RCC 7860 (cell line): ENCODE measurements at regions not wholly inside any gene's neighbourhood (a gene's known extent, or its start where the extent isn't known, plus 50 kb on each side); places are given as distances from the start of the nearest gene placed in this dataset.

Experiments
- DNase-seq: peaks from one replicate; pipeline ENCODE4 v3.0.0-alpha.2; 2015; ENCODE audit warnings: low spot score
- FAIRE-seq: peaks from 2 replicates; lab custom pipeline; 2012; peaks lifted over from hg19 to GRCh38; lab: Jason Lieb, UNC

GRCh38 chr3:152945556-152945955 lies 110.6 kb downstream of the P2RY1 start:
- no peak for DNase-seq
- FAIRE-seq = no peak

GRCh38 chr3:152957491-152957890 lies 122.6 kb downstream of the P2RY1 start:
- DNase-seq (no peak), FAIRE-seq (no peak)

DNA sequence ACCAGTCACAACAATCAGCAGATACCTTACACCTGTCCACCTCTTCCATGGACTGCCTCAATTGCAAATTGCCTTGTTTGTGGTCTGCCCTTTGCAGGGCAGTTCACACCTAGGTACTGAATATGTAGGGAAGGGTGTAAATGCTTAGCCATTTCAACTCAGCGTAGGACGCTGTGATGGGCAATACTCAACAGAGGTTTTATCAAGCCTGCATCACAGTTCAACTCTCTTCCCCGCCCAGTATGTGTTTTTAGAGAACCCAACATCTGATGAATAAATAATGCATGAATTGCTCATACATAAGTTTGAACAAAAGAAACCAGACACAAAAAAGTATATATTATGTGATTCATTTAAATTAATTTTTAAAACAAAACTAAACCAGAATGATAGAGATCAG lies 124.4 kb downstream of the P2RY1 start:
- FAIRE-seq (no peak), DNase-seq (no peak)

DNA sequence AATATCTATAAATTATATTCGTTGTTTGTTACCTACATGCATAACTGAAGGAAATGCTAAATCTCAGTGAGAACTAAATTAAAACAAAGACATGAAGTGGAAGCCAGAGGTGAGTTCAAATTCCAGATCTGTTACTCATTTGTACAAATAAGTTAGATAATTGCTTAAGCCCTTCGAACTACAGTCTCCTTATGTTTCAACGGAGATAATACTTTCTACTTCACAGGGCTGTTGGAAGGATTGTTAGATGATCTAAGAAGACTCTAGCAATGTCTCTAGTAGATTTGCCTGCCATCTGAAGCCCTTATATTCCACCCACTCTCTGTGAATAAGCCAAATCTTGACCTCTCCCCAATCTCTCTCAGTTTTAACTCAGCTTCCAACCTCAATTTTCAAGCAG lies 125.8 kb downstream of the P2RY1 start:
- no peak for DNase-seq
- FAIRE-seq = no peak

- FAIRE-seq (no peak), DNase-seq (no peak)
Measured at GRCh38 chr3:152961323-152961722, 126.4 kb downstream of the P2RY1 start.

- FAIRE-seq = no peak
- DNase-seq = no peak
Measured at GRCh38 chr3:152964911-152965609, 130.1 kb downstream of the P2RY1 start.

- no peak for DNase-seq
- no peak for FAIRE-seq
Measured at GRCh38 chr3:152968388-152969024, 133.6 kb downstream of the P2RY1 start.

GRCh38 chr3:152969557-152970300 lies 134.8 kb downstream of the P2RY1 start:
- no peak for FAIRE-seq
- no peak for DNase-seq

DNA sequence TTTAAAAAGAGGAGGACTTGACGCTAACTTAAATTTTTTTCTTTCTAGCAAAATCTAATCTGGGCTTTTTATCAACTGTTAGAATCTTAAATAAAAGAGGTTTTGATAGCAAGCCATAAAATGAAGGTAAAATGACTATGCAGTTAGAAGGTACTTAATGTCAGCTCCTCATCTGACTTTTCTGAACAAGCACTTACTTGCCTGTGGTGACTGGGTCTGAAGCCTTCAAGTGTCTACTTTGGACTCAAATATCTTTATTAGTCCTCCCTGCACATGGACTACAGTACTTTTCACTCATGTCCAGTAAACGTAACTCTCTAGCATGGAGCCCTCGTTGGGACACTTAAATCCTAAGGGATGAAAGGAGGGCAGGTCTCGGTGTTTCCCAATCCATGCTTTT lies 135.9 kb downstream of the P2RY1 start:
- FAIRE-seq (no peak), DNase-seq (no peak)

- FAIRE-seq (no peak), DNase-seq (no peak)
Measured at GRCh38 chr3:152971880-152972279, 136.9 kb downstream of the P2RY1 start.

DNA sequence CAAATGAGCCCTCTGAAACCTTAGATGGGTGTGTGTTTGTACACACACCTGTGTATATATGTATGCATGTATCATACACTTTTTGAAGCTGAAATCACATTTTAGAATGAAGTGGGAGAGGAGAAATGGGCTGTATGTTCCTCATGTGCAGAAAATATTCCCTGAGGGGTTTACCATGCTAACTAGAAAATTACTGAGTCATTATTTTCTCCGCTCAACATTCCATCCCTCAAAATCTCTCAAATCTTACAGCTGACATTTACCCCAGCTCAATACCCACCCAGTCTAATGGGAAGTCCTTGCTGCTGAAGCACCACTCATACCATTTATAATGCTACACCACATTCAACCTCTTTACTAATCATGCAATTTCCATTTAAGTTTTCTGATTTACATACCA lies 138.6 kb downstream of the P2RY1 start:
- FAIRE-seq (no peak), DNase-seq (no peak)

DNA sequence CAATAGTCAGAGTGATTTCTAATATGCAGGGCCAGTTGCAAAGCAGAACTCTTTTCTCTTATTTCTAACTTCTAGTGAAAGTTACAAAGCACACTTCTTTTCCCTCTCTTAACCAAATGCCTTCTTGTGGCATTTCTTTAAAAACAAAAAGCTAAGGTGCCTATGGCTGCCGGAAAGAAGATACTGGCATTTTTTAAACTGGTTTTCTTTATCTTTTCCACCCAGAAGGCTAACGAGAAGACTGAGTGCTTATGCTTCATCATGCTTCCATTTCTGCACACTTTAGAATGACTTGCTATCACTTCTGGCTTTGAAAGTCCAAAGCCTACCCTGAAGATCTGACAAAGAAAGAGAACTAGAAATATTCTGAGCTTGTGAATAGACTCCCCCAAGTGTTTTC lies 141.3 kb downstream of the P2RY1 start:
- FAIRE-seq (no peak), DNase-seq (no peak)

GRCh38 chr3:152977366-152977765 lies 142.4 kb downstream of the P2RY1 start:
- DNase-seq (no peak), FAIRE-seq (no peak)

DNA sequence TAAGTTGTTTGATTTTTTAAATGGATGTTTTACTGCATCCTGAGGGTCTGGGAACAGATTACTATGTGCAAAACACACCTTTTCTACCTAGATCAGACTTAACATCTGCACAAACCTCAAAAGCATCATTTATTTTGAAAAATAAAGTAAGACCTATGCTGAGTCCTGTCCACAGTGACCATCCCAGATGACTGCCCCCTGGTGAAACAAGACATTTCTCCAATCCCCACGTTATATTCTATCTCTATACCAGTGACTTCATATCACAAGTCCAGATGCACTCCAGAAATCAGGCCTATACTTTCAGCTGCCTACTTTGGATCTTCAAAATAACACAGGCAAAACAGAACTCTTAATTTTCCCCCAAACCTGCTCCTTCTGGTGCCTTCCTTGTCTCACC lies 143.2 kb downstream of the P2RY1 start:
- no peak for DNase-seq
- FAIRE-seq = no peak

DNA sequence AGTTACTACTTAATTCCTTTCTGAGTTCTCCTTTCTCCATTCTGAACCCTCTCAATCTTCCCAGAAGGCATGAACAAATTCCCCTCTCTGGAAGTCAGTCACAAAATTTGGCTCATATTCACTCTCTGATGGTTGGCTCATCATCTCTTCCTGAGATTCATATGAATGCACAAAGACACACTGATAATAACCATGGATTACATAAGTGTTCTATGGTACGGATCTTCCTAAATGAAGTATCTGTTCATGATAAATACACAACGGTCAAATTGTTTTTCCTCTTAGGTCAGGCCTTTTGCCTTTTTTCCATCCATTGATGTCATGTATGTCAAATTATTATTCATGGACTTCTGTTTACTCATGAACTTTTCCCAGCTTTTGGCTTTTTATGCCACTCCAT lies 162.6 kb downstream of the P2RY1 start:
- FAIRE-seq (no peak), DNase-seq (no peak)

DNA sequence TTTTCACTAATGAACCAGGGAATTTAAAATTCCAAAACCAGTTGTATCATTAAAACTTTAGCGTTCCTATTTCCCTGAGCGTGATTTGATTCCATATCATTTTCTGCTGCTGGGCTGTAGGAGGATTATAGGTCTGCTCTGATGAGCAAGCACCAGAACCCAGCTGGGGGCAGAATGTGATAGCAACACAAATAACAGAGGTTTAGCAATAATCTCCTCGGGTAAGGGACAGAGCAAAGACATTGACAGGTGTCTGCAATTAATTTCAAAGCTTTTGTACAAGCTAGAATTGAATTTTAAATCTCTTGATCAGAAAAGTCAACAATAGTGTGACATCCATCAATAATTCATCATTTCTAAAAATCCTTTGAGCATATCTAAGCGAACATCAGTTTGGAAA lies 163.4 kb upstream of the RAP2B start:
- no peak for FAIRE-seq
- DNase-seq = no peak

DNA sequence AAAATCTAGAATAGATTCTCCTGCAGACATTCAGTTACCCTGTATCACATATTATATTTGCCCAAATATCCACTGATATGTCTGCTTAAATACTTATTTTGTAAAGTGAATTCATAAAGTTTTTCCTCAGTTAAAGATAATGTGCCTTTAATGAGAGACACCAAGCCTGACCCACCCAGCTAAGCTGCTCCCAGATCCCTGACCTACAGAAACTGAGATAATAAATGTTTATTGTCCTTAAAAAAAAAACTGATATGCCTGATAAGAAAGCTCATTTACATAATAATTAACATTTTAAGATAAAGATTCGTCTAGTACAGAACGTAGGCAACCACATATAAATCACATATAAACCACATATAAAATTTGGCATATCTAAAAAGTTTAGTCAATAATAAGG lies 161.7 kb upstream of the RAP2B start:
- FAIRE-seq = no peak
- no peak for DNase-seq

- DNase-seq = no peak
- FAIRE-seq = no peak
Measured at GRCh38 chr3:153001210-153002078, 160.6 kb upstream of the RAP2B start.

DNA sequence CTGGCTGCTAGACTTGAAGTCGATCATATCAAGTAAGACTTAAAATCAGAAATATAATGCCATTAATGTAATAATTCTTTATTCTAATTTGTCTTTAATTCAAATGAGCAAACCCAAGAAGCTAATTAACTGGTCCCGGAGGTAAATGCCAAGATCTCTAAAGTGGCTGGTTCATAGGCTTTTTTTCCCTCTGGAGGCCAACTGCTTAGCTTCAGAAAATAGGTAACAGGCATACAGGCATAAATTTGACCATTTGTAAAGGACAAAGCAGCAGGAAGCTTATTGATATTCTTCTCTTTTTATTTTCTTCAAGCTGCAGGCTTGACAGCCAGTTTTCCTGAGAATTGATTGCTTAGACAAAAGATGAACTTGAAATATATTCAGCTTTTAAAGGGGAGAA lies 158.6 kb upstream of the RAP2B start:
- no peak for DNase-seq
- no peak for FAIRE-seq

DNA sequence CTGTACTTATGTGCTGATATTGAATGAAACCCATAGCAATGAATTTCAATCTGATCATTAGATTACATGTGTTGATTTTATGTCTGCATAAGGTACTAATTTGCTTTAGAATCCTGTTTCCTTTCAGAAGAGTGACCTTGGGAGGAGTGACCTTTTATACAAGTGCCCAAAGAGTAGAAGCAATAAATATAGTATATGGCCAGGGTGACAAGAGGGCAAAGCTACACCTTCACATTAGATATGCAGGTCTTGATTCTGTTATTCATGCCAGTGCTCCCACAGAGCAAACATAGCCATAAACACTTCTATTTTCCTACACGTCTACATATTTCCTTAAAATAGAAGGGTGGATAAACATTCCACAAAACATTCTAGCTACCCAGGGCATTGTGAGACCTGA lies 158.2 kb upstream of the RAP2B start:
- no peak for DNase-seq
- FAIRE-seq = no peak

DNA sequence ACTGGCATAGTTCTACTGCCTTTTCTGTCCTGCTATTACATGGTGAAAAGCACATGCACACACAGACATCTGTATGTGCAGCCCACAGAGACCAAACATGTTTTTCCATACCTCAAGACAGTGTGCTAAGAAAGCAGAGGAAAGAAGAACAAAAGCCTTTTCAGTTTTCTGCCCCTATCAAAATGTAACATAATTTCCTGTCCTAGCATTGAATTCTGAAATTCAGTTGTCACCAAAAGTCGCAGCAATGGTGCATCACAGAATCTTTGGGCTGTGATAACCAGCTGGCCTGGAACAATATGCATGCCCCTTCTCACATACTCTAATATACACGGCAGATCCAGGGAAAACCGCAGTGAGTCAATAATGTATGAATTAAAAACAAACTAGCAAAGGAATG lies 153.8 kb upstream of the RAP2B start:
- DNase-seq (no peak), FAIRE-seq (no peak)
